ENCODE measurements at regions not wholly inside any gene's neighbourhood (a gene's known extent, or its start where the extent isn't known, plus 50 kb on each side); places are given as distances from the start of the nearest gene placed in this dataset.

DNA sequence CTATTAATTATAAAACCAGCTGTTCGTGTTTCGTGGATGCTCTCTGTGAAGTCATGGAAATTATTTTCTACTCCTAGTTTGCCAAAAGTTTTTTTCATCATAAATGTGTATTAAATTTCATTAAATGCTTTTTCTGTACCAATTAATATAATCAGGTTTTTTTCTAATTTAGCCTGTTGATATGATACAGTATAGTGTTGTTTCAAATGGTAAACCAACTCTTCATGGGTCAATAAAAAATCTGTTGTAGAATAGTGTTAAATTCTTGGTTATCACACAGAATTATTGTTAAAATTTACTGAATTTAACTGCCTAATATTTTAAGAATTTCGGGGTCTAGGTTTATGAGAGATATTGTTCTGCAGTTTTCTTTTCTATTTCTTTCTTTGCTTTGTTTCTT, 505.9 kb upstream of the MANEA start:
- CTCF ChIA-PET: no interaction called here
- POLR2A ChIA-PET: no interaction called here

DNA sequence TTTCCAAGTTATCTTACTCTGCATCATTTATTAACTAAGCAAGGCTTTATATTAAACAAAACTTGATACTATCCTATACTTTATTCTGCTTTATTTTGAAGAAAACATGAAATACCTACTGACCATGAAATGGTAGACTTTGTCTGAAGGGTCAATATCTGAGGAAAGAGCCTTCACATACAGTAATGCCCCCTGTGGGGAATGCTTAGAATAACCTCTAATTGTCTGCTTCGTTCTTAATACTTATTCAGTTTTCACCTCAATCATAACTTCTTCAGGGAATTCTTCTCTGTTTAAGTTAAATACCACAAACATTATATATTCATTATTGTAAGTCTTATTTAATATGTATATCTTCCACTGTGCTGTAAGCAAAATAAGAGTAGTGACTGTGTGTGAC, 498.9 kb upstream of the MANEA start:
- ChIA-PET POLR2A (no interaction called here), CTCF (no interaction called here)

DNA sequence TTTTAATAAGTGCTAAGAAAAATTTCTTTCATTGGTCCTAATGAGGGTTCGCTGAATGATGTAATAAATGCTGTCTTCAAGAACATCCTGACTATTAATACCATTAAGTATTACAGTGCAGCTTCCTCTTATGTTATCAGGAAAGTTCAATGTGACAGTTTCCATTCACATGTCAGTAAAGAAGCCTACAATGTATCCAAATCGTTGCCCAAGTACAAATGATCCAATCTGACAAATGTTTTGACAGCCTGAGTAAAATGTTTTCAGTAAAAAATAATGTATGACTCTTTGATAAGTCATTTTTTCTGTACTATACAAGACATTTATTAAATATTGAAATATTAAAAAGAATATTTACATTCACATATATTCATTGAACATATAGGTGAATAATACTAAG, 496.1 kb upstream of the MANEA start:
- CTCF ChIA-PET: no interaction called here
- POLR2A ChIA-PET: no interaction called here

DNA sequence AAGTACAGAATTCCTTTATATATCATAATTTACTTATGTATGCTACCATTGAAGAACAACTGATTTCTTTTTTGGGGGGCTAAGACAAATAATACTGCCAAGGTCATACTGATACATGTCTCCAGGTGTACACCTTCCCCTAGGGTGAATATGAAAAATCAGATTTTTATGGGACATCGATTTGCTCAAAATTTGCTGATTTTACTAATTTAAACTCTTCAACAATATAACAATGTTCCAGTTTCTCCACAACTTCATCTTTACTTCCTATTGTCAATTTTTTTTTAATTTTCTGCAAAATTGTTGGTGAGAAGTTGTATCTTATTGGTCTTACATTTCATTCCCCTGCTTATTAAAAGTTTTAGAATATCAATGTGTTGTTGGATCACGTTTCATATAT, 495.4 kb upstream of the MANEA start:
- POLR2A ChIA-PET: no interaction called here
- CTCF ChIA-PET: no interaction called here

DNA sequence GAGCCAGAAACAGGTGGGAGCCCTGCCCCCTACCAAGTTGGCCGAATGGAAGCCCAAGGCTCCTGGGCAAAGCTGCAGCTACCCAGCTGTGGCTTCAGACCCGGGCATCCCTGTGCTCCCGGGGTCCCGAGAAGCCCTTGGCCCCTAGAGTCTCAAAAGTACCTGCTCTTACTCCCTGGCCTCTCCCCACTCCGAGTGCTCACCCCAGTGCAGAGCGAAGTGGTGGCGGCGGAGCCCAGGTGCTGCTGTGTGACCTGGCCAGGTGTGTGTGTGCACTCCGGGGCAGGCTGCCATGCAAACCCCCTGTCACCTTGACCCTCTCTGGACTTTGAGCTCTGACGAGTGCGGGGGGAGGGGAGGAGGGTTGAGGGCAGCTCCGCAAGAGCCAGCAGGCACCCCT, 493.8 kb upstream of the MANEA start:
- ChIA-PET CTCF (no interaction called here), POLR2A (no interaction called here)

DNA sequence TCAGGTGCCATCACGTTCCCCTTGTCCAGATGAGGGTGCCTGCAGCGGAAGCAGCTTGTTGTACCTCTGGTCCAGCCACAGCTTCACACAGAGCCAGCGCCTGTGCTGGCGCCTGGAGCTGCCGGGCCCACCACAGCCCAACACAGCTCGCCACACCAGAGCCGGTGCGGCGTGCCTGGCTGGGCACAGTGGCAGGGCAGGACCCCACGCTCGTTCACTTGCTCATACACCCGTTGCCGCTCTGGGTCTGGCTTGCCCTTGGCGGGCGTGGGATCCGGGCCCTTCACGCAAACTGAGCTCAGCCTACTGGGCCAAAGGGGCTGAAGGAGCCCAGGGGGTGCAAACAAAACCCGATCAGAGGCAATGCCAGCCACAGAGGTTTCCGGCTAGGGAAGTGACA, 492.5 kb upstream of the MANEA start:
- CTCF ChIA-PET: no interaction called here
- POLR2A ChIA-PET: no interaction called here

DNA sequence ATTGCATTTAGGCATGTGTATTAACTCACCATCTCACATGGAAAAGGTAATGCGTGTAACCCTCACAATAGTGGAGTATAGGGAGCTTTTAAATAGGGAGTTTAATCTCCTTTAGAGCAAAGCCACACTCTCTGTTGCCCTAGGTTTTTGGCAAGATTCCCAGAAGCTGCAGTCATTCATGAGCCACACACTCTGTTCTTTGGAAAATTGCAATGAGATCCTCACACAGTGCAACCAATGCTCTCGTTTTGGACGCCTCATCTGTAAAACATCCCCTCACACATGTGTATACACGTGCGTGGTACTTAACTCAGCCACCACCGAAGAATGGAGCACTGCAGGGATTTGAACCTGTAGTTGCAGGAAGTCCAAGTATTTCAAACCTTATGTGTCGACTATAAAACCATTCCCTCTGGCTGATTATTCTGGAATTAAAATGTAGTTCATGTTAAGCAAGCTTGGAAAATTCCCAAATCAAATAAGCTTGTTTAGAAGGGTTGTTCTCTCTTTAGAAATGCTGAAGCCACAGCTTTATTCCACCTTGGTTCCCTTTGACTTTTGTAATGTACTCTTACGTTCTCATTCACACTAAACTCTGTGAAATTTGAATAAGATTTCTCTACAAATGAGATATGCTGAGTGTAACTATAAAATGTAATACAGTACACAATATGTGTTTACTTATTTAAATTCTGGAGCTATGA, 489.8 kb upstream of the MANEA start:
- ChIA-PET CTCF (no interaction called here), POLR2A (no interaction called here)

DNA sequence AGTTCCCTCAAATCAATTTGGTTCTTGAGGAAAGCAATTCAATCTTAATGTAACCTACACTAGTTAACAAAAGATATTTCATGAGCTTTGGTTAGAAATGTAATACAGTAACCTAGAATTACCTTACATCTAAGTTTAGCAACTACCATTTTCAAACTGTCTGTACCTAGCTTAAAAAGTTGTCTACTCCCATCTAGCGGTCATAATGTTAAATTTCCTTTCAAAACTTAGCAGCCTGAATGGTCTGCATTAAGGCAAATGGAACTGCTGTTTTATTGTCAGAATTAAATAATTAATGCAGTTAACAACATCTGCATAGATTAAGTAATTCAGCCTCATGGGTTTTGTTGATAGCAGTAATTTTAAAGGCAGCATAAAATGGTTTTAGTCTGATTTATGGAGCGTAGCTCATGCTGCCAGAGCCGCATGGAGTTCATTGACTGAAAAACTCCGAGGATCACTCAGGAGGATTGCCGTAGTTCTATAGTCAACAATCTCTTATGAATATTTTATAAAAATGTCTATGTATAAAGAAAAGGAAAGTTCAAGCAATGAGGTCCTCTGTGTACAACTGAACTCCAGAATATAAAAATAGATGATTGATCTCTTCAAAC, 485.4 kb upstream of the MANEA start:
- CTCF ChIA-PET: no interaction called here
- POLR2A ChIA-PET: no interaction called here

DNA sequence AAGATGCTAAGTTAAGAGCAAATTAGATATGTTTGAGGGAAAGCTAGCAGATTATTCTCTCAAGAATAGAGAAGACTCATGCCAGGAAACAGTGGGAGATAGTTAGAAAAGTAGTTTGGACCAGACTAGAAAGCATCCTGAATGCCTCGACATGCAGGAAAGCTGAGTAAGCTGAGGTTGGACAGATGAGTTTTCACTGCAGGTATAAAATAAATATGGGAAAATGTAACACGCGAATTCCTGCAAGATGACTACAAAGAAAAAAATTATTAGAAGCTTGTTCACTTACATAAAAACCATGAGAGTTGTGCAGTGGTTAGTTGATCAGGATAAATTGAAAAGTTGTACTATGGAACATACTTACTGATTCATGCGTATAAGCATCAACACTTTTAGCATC, 484.2 kb upstream of the MANEA start:
- CTCF ChIA-PET: no interaction called here
- POLR2A ChIA-PET: no interaction called here

DNA sequence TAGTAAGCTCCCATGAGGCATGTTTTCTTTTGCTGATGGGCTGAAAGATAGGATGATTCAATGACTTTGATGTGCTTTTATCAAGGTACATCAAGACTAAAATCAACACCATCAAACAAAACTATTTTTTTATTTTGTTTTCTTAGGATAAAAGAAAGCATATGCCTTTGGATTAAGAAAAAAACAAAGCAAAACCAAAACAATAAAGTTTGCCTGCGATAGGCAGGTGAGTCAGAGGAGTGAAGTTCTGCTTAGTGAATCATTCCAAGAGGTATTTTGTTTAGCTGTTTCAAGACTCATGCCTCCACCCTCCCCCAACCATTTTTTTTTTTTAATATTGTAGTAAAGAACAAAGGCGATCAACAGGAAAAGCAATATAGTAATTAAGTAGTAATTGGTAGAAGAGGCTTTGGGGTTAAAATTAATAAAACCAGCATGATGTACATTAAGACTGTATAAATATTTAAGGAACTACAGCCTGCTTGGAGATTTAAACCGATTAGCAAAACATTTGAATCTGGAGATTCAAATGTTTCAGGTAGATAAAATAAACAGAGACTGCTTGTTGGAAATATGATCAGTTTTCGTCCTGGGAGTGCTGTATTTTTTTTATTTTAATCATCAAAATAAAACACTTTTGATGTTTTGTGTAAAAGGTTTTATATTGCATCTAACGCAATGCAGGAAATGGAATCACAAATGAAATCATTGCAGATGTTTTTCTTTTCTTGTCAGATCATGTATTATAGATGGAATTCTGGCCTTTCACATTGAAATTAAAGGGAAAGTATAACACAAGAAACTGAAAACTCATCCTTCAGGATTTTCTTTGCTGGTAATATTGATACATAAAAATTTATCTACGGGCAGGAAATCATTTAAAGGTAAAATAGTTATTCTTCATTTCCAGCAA, 482.3 kb upstream of the MANEA start:
- POLR2A ChIA-PET: no interaction called here
- CTCF ChIA-PET: no interaction called here

DNA sequence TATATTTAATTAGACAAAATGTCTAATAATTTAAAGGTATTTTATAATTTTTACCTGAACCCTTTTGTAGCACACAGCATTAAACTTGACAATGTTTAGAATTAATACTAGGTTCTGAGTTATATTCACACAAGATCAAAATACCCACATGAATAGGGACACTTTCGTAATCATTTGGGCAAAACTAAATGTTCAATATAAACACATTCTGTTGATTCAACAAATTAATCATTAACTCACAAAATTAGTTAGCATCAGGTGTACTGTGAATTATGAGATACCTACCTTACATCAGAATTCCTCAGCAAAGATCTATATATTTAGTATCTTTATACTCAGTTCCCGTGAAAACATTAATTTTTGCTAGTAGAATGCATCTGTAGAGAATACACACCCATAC, 481.5 kb upstream of the MANEA start:
- CTCF ChIA-PET: no interaction called here
- POLR2A ChIA-PET: no interaction called here

DNA sequence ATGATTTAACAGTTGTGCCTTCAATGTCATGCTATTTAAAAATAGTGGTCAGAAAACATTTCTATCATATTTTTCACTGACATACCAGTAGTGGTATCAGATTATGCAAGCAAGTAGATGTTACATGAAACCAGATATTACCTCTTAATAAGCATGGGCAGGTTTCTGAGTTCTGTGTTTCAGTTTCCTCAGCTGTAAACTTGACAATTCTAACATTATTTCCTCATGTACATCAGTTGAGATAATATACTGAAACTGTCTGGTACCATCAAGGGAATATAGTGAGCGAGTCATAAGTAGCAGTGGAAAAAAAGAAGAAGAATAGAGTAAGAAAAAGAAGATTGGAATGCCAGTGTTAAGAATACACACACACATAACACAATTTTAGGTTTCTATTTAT, 477.9 kb upstream of the MANEA start:
- CTCF ChIA-PET: no interaction called here
- POLR2A ChIA-PET: no interaction called here

DNA sequence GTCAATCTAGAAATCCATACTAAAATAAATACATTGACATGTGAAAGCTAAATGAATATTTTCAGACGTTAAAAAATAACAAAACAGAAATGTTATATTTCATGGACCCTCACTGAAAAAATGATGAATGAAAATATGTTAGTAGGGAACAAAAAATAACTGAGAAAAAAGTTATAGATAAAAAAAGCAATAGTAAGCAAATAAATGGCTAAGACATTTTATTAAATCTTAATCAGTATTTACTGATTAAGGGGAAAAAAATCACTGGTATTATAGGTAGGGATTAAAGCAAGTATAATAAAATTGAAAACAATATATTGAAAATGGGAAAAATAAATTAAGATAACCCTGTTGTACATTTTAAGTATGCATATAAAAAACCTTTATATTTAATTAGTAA, 468.1 kb upstream of the MANEA start:
- POLR2A ChIA-PET: no interaction called here
- CTCF ChIA-PET: no interaction called here

DNA sequence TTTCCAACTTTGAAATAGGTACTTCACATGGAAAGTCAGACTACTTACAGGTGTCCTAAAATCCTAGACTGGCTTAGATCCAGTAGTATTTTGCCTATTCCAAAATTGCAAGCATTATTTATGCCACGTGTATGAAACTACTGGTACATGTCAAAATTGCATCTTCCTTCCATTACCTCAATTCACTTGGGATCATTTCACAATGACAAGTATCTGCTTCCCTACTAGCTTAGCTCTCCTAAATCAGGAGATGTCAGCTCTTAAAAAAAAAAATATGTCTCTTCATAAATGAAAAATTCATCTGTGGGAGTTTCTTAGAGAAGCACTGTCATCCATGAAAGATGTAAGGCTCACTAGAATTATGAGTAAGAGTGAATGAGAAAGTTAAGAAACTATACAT, 466.6 kb upstream of the MANEA start:
- POLR2A ChIA-PET: no interaction called here
- CTCF ChIA-PET: no interaction called here

DNA sequence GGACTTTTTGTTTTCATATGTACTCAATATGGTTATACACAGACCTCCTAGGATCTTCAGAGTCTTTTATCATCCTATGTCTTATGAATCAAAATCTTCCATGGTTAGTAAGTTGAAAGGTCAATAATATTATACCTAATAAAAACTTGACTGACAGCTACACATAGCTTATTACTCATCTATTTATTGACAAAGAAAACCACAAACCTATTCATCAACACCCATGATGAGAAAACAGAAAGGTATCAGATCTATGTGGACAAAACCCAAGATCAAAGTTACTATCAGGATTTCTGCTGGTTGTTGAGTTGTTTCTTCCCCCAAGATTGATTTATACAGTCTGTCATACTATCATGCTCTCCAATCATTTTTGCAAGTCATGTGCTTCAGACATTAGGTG, 460.1 kb upstream of the MANEA start:
- POLR2A ChIA-PET: no interaction called here

DNA sequence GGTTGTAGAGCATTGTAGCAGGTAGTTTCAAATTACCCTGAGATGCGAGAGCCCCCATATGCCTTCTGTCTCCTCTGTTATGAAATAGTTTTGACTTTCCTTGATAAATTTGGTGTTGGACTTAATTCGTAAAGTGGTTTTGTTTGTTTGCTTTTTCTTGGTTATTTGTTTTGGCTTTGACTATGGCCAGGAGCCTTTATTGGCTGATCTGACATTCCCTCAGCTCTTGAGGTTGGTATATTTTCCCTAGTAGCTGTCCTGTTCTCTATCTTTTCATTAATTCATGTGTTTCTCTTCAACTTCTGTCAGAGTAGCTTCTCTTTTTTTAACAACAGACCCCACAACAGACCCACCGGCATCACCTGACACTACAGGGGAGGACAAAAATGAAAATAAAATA, 457.4 kb upstream of the MANEA start:
- POLR2A ChIA-PET: no interaction called here
- CTCF ChIA-PET: no interaction called here

More for the DNA sequence above, 460.1 kb upstream of the MANEA start:
- CTCF ChIA-PET: no interaction called here

DNA sequence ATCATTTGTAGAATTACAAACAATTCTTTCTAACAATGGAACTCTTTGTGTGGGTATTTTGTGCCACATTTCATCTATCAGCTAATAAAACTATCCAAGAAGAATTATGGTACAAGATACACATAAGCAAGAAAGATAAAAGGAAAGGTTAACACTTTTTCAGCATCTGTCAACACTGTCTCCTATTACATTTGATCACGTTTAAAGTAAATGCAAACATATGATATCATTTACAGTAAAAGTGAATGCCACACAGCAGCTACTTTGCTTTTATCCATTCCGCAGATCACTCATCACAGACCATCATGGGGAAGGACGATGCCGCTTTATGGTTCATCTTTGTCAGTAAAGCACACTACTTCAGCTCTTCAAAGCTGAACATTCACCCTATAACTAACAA, 456.4 kb upstream of the MANEA start:
- POLR2A ChIA-PET: no interaction called here
- CTCF ChIA-PET: no interaction called here

DNA sequence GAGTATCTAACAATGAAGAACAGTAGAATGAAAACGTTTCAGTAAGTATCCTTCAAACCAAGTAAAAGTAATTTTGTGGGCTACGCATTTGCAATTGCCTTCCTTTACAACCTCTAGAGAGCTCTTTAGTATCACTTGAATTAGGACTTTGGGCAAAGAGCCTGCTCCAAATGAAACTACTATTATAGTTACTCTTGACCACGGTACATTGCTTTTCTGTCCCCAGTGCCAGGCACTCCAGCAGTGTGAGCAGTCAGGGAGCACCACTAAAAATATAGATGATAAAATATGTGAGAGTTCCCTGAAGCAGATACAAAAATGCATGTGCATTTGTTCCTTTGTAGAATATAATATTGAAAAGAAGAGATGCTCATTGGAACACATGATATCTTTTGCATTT, 450.1 kb upstream of the MANEA start:
- CTCF ChIA-PET: no interaction called here
- POLR2A ChIA-PET: no interaction called here

DNA sequence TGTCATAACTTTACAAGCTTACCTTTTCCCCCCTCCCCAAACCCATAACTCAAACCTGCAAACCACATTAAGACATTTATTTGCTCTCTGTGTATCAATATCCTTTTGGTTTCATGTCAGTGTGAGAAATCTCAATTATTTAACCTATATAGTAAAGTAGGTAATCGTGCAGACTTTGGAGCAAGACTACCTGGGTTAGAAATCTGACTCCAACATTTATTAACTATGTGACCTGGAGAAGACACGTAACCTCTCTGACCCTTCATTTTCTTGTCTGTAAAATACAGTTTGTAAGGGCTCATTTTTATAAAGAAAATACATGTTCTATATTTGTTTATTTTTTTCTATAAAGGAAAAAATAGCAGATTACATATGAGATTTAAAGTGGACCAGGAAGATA, 448.9 kb upstream of the MANEA start:
- ChIA-PET CTCF (no interaction called here), POLR2A (no interaction called here)

DNA sequence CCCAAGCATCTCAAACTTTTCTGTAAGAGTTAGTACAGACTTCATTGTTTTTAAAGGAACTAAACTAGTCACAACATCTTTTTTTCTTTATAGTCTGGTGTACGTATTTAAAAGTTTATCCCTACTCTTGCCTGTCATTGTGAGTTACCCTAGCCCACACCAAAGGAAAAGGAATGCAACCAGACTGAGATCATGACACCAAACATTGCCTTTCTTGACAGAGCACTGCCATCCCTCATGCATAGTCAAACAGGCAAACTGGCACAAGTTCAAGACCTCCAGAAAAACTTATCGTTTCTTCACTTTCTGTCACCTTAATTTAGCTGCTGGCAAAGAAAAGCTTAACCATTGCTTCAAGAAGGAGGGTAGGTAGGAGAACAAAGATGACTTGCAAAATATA, 448.4 kb upstream of the MANEA start:
- POLR2A ChIA-PET: no interaction called here
- CTCF ChIA-PET: no interaction called here

DNA sequence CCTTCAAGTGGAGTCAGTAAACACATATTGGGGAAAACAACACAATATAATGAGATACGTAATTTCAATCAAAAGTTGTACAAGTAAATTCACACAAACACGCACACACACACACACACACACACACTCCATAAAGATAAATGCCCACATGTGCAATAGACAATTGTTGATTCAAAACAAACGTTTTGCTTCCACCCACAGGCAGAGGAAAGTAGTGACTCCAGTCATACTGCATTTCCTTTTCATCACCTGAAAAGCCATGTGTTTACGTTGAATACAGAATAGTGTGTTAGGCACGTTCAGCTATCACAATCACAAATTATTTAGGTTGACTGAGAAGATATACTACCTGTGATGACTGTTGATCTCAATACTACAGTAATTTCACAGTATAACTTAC, 443.8 kb upstream of the MANEA start:
- CTCF ChIA-PET: no interaction called here

DNA sequence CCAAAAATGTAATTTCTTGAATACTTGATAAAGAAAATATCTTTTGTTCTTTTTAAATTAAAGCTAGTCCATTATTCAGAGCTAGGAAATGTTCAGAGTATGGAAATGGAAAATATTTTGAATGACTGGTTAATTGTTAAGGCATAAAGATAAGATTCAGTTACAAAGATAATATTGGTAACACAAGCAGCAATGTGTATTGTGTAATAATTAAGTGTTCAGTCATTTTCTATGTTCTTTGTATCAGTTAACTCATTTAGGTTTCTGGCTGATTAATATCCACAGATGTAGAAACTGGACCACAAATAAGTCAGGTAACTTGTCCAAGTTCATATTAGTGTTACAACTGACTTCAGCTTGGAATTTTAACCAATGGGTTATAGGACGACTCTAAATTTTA, 442.2 kb upstream of the MANEA start:
- POLR2A ChIA-PET: no interaction called here
- CTCF ChIA-PET: no interaction called here

More for the DNA sequence above, 443.8 kb upstream of the MANEA start:
- POLR2A ChIA-PET: no interaction called here

All from activated CD8-positive, alpha-beta memory T cell treated with anti-CD3 and anti-CD28 coated beads for 36 hours (primary cell).